ENCODE measurements at regions not wholly inside any gene's neighbourhood (a gene's known extent, or its start where the extent isn't known, plus 50 kb on each side); places are given as distances from the start of the nearest gene placed in this dataset.

DNA sequence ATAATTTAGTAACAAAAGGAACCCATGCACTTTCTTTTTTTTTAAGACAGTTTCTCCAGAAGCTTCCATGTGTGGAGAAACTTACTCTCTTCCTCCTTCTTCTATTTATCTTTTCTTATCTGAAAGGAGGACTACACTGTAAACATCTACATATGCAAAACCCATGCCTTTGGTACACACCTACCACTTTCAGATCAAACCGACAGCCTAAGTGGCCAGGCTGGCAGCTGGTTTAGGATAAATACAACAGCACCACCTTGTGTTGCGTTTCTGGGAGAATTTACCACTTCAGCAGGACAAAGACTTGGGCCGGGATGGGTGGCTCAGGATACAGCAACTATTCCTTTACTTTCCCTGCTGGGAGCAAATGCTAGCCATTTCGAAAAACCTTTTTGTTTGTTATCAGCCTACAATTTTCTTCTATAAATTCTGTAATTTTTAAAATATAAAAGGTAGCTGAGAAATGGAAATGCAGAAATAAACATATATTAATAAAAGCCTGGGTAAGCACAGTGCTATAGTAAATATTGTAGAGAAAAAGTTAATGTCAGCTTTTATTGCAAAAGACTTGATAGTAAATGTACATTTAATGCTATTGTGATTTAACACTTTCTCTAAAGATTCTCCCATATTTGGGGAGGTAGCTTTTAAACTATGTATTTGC, 94.0 kb upstream of the RFC3 start:
- DNase-seq = peak; percentile 77 to 94 (median 82)

- DNase-seq = peak in 1 of 3 experiments; percentile 13
Observed at GRCh38 chr13:33725340-33725739, 92.6 kb upstream of the RFC3 start.

- DNase-seq = no peak
Observed at GRCh38 chr13:33727297-33728083, 90.5 kb upstream of the RFC3 start.

- DNase-seq = peak in 1 of 3 experiments; percentile 5
Observed at GRCh38 chr13:33728271-33729037, 89.5 kb upstream of the RFC3 start.

- peak in 1 of 3 experiments; percentile 14 for DNase-seq
Observed at GRCh38 chr13:33730147-33730546, 87.8 kb upstream of the RFC3 start.

- no peak for DNase-seq
Observed at GRCh38 chr13:33730619-33731018, 87.3 kb upstream of the RFC3 start.

- DNase-seq = peak in 1 of 3 experiments; percentile 1
Observed at GRCh38 chr13:33735276-33735675, 82.7 kb upstream of the RFC3 start.

GRCh38 chr13:33739254-33739653, 78.7 kb upstream of the RFC3 start:
- no peak for DNase-seq

DNA sequence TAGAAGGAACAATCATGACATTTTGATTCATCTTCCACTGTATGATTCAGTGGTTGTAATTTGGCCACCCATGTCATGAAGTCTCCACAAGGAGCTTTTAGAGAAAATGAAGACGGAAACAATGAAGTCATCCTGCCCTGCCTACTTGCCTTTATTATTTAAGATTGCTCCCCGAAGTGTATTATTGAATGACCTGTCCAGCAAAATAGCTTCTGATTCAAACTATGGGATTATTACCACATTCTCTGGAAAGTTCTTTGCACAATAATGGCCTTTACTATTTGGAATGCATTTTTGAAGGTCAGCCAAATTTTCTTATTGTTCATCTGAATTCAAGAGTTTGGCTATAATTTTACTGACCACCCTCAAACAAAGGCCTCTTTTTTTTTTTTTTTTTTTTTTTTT, 77.8 kb upstream of the RFC3 start:
- no peak for DNase-seq

- DNase-seq = no peak
Observed at GRCh38 chr13:33742321-33742720, 75.6 kb upstream of the RFC3 start.

DNA sequence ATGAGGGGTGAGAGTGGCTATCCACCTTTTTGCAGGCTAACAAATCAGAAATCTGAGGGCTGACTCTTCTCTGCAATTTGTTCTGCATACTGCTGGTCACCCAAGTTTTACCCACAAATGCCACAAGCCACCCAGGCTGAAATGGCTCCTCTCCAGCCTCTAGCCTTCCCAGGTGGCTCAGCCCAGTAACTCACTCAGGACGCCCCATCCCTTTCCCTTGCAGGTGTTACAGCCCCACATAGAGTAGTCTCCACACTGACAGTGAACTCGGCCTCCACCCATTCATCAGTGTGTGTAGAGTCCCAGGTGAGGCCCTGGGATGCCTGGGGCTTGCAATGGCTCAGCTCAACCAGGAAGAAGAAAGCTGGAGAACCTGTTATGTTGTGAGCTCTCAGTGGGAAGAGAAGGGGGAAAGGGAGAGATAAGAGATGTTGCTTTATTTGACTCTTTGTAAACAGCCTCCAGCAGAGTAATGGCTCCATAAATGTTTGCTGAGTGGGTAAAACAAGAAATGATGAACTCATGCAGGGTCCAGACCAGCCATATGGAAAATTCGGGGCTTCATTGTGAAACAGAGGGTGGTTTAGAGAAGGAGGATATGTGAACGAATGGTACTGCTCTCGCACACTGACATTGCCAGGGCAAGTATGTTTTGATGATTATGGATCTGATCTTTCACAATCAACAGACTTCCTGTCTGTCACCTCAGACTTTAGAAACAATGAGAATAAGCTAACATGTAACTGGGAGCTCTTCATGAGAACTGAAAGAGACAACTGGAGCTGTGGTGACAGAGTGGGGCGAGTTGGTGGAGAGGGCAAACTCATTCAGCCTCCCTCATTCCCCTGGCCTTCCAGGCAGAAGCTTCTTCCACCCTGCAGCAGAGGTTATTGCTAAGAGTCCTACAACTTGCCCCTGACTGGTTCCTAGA, 74.2 kb upstream of the RFC3 start:
- peak in 1 of 3 experiments; percentile 31 for DNase-seq

DNA sequence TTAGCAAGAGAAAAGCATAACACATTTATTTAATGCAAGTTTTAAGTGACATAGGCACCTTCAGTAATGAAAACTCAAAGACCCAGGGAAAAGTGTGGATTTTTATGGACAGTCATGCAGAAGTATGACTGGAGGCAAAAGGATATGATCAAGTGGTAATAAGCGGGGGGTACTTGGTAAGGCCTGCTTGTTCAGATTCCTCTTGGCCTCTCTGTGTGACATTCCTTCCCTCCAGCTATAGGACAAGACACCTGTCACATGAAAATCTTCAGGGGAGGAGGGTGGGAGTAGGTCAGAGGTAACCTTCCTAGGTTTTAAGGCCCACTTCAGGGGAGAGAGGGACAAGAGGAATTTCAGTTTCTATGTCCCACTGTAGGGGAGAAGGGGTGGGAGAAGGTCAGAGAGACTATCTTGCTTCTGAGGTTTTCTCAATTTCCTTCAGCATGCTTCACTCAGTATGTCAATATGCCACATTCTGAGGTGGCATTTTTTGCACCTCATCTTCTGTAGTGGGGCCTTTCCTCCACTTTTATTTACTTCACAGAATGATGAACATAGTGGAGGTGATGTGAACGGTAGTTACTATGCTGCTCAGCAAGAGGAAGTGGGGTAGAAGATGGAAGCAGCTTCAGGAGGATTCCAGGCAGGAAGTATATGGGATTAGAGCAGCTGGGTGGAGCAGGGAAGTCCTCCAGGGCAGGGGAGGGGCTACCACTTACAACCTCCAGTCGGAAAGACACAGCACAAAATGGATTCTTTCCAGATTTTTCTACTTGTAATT, 73.2 kb upstream of the RFC3 start:
- peak in 2 of 3 experiments; percentile 67 to 95 for DNase-seq

DNA sequence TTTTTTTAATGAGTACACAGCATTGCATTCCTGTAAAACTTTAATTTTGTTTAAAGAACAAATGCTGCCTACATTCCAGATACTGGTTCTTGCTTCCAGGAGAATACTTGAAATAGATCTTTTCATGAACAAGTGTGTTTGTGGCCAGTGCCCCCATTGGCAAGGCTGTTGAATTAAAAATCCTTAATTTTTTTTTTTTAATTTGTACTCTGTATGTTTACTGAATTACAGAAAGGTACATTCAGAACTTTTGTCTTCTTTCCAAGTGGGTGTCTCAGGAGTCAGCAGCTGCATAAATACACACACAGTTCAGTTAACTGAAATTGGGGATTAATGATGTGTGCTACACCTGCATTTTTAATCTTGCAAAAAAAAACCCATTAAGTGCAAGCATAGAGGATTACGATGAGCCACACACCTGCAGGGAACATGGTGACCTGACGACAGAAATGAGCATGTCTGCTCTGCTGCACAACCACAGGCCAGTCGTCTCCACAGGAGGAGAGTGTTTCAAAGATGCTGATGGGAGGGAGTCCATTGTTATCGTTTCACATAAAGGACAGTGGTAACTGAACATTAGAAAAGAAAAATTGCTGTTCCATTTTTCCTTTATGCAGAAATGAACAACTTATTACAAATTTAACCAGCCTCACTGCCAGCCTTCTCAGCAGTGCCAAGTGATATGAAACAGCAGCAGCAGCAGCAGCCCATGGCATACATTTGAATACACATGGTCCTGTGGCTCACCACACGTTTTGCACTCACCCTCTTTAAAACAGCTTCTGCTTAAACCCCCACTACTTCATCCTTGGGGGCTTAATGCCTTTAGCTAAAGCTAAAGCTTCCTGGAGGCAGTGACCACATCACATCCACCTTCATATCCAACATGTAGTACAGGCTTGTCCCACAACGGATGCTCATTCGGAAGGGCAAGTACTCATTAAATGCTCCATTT, 72.3 kb upstream of the RFC3 start:
- peak in 2 of 3 experiments; percentile 82 to 97 for DNase-seq

DNA sequence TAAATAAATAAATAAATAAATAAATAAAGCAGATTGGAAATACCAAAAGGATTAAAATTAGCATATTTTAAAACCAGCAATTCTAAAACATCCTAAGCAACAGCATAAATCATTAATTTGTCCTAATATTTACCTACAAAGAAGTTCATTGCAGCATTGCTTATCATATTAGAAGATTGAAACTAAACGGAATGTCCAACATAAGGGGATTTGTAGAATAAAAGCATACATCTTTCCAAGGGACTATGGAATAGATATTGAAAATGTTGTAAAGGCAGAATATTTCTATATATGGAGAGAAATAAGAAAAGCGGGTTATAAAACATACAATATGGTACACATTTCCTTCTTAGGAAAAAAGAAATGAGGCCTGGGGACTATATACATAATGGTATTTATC, 71.1 kb upstream of the RFC3 start:
- DNase-seq = peak in 1 of 3 experiments; percentile 5

GRCh38 chr13:33751151-33751550, 66.8 kb upstream of the RFC3 start:
- DNase-seq = no peak

DNA sequence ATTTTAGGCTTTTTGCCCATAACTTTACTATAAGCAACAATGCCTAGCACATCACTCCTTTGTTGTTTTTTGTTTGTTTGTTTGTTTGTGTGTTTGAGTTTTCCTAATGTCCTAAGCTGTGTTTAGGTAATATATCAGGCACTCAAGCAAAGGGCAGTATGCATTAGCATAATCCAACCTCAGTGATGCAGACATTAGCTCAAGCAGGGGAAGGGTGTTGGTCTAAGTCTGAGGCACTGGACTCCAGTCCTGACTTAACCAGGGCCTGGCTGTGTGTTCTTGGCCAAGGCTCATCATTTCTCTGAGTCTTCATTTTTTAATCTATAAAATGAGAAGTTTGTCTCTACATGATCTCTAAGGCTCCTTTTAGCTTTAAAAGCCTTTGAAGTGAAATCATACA, 65.9 kb upstream of the RFC3 start:
- no peak for DNase-seq

DNA sequence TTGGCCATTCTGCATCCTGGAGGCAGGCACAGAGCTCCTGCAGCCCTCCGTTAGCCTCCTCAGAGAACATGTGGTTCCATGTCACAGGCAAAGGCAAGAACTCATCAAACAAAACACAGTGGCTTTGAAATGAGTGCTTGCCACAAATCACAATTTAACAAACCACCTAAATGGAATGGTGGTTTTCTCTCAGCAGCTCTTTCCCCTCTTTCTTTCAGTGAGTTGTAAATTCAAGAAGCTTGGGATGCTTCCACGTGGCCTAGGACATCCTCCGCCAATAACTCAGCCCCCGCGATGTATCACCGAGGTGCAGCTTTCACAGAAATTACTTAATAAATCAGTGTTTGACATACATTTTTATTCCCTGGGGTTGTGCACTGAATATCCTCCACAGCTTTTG, 65.4 kb upstream of the RFC3 start:
- DNase-seq = no peak

DNA sequence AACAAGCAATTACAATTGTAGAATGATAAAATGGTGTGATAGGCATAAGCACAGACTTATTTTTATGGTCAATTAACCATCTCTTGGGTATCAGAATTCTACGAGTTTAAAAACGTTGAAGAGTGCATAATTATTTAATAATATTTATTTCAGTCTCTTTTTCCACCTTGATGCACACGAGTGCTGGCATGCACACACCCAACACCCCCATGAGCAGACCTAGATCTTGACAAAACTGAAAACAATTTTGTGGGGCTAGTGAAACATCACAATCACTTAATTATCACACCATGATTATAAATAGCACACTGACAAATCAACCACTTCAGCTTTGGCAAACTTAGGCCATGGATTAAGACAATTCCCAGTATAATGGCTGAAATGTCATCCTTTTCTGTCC, 61.0 kb upstream of the RFC3 start:
- DNase-seq = no peak

GRCh38 chr13:33757713-33758112, 60.2 kb upstream of the RFC3 start:
- peak in 1 of 3 experiments; percentile 35 for DNase-seq

DNA sequence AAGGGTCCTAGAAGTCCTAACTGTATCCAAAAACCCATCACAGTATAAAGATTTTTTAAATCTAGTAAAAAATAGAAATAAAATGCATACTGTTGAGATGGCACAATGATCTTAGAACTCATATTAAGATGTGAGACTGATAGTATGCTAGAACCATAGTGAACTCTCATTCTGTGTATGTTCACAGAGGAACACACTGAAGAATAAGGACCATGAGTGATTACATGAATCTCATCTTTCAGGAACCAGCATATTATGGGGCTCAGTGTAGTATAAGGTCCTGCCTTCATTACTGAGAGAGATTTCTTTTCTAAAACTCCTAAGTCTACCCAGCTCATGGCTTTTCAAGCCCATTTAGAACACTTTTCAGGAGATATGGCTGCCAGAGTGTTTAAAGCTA, 59.8 kb upstream of the RFC3 start:
- DNase-seq = peak in 1 of 3 experiments; percentile 35

All from NCI-H1417 (cell line).